Adrenal gland (tissue), 9 donors: ENCODE measurements at regions not wholly inside any gene's neighbourhood (a gene's known extent, or its start where the extent isn't known, plus 50 kb on each side); places are given as distances from the start of the nearest gene placed in this dataset.

ENCODE experiments used
- DNase-seq, 7 donors: peaks; one replicate each; pipeline ENCODE4 v3.0.0-alpha.2; 2019 to 2020
- H3K27ac ChIP-seq, 5 donors: fragments of 200-600 bp; sonication (generic) in 4 of 5; 1 replicate in 3 of 5; 2 replicates in 2 of 5; pipeline versions ENCODE4 v1.5.1 to v1.8.0; 2016 to 2020; ENCODE audit warnings: mild to moderate bottlenecking in 1 of 5
- H3K27me3 ChIP-seq: fragments of 200-600 bp; 2 replicates; pipeline ENCODE4 v1.8.0; 2021
- H3K36me3 ChIP-seq, 2 donors: fragments of 200-600 bp; replicated peaks in 1 of 2; 1 replicate in 1 of 2; 2 replicates in 1 of 2; pipeline versions ENCODE4 v1.5.1 to v1.8.0; 2018 to 2022
- H3K4me1 ChIP-seq, 2 donors: fragments of 200-600 bp; replicated peaks in 1 of 2; 1 replicate in 1 of 2; 2 replicates in 1 of 2; pipeline versions ENCODE4 v1.5.1 to v1.8.0; 2018 to 2021
- H3K4me3 ChIP-seq, 4 donors: fragments of 200-600 bp; sonication (generic) in 3 of 4; one replicate each; pipeline ENCODE4 v1.5.1; 2016 to 2018
- H3K9me3 ChIP-seq, 3 donors: fragments of 200-600 bp; sonication (generic) in 1 of 3; replicated peaks in 1 of 3; 1 replicate in 2 of 3; 2 replicates in 1 of 3; pipeline versions ENCODE4 v1.5.1 to v1.8.0; 2016 to 2021
- CTCF ChIP-seq, 6 experiments: fragments of 450-650 bp in 4 of 6; fragments of 200-600 bp in 2 of 6; sonication (generic) in 1 of 6; IDR thresholded peaks; 1 replicate in 5 of 6; 2 replicates in 1 of 6; pipeline versions ENCODE4 v1.5.1 to v1.8.0; 2016 to 2021; ENCODE audit warnings: antibody characterized with exemption in 6 of 6, mild to moderate bottlenecking in 2 of 6, moderate library complexity in 1 of 6
- POLR2A ChIP-seq, 2 donors: fragments of 450-650 bp; IDR thresholded peaks; one replicate each; pipeline ENCODE4 v1.6.1; 2017; ENCODE audit warnings: antibody characterized with exemption in 2 of 2, mild to moderate bottlenecking in 2 of 2, moderate library complexity in 1 of 2
- WGBS, 4 donors: extraction: QIAGEN DNeasy Blood & Tissue Kit in 2 of 4; methylation state at CpG; one replicate each; pipeline versions ENCODE4 v1.1.5 to v1.1.7; 2013 to 2017; 5-methylcytosine and 5-hydroxymethylcytosine counted together
- intact Hi-C, 2 donors: fragments of 100-400 bp; cut with DNase I; formaldehyde crosslinking; loops; one replicate each; pipeline versions ENCODE4 v1.14.1 to v1.15.0; 2022 to 2023
- donor health status: healthy with polysubstance abuse.
- donor health status: Bipolar disorder and iron deficiency.
- donor health status: DM: yes; HTN: yes; CAD: no.
- donor health status: DM: no; HTN: no; CAD: no.
- donor health status: DM: no; HTN: no; CAD: no.

GRCh38 chr2:122077771-122078170, 322.3 kb downstream of the TSN start:
- no peaks in the 10 kb centered on the region for H3K27me3 ChIP-seq
- H3K4me3 ChIP-seq = no peak overlapping the region
- DNase-seq = no peak
- 85 to 94% (median 86%) methylated on average over 4 of the region's 4 CpGs for WGBS, 4 donors
- no peaks in the 10 kb centered on the region for H3K36me3 ChIP-seq
- intact Hi-C loops = no loop called here
- H3K4me1 ChIP-seq = no peaks in the 10 kb centered on the region
- no peak overlapping the region for H3K27ac ChIP-seq
- no peaks in the 10 kb centered on the region for H3K9me3 ChIP-seq
- no peak for TF ChIP-seq CTCF (IDR thresholded peaks at IDR 0.05)
- TF ChIP-seq POLR2A (IDR thresholded peaks at IDR 0.05) = no peak

- 66 to 92% (median 74%) methylated on average over 2 to 3 of the region's 3 CpGs for WGBS, 4 donors
- H3K36me3 ChIP-seq = no peaks in the 10 kb centered on the region
- no peaks in the 10 kb centered on the region for H3K9me3 ChIP-seq
- intact Hi-C loops = no loop called here
- TF ChIP-seq POLR2A (IDR thresholded peaks at IDR 0.05) (no peak), CTCF (IDR thresholded peaks at IDR 0.05) (no peak)
- H3K27ac ChIP-seq = no peak overlapping the region
- no peaks in the 10 kb centered on the region for H3K4me1 ChIP-seq
- no peak for DNase-seq
- no peaks in the 10 kb centered on the region for H3K27me3 ChIP-seq
- H3K4me3 ChIP-seq = no peak overlapping the region
These were observed 323.0 kb downstream of the TSN start for GRCh38 chr2:122078451-122078850.

- Histone ChIP-seq H3K9me3 (no peaks in the 10 kb centered on the region), H3K27ac (no peak overlapping the region), H3K36me3 (no peaks in the 10 kb centered on the region), H3K4me1 (no peaks in the 10 kb centered on the region), H3K4me3 (no peak overlapping the region), H3K27me3 (no peaks in the 10 kb centered on the region)
- intact Hi-C loops = no loop called here
- no peak for DNase-seq
- WGBS, 4 donors = 80 to 93% (median 89%) methylated on average over 3 of the region's 3 CpGs
- TF ChIP-seq POLR2A (IDR thresholded peaks at IDR 0.05) (no peak), CTCF (IDR thresholded peaks at IDR 0.05) (no peak)
These were observed 324.4 kb downstream of the TSN start for GRCh38 chr2:122079844-122080243.

GRCh38 chr2:122080316-122080715, 324.9 kb downstream of the TSN start:
- Histone ChIP-seq H3K27me3 (no peaks in the 10 kb centered on the region), H3K9me3 (no peaks in the 10 kb centered on the region), H3K4me3 (no peak overlapping the region), H3K27ac (no peak overlapping the region), H3K36me3 (no peaks in the 10 kb centered on the region), H3K4me1 (no peaks in the 10 kb centered on the region)
- 72 to 84% (median 75%) methylated on average over 4 of the region's 4 CpGs for WGBS, 4 donors
- intact Hi-C loops = no loop called here
- DNase-seq = no peak
- TF ChIP-seq CTCF (IDR thresholded peaks at IDR 0.05) (no peak), POLR2A (IDR thresholded peaks at IDR 0.05) (no peak)
